Gastroesophageal sphincter (tissue), 3 donors: ENCODE measurements at regions not wholly inside any gene's neighbourhood (a gene's known extent, or its start where the extent isn't known, plus 50 kb on each side); places are given as distances from the start of the nearest gene placed in this dataset.

ENCODE experiments used
- CTCF ChIP-seq, 4 experiments: fragments of 200-600 bp in 2 of 4; fragments of 450-650 bp in 2 of 4; sonication (generic) in 1 of 4; IDR thresholded peaks; one replicate each; pipeline ENCODE4 v1.5.1; 2017 to 2019; ENCODE audit warnings: antibody characterized with exemption in 4 of 4, mild to moderate bottlenecking in 2 of 4, moderate library complexity in 2 of 4
- POLR2A ChIP-seq, 2 donors: fragments of 450-650 bp; IDR thresholded peaks; one replicate each; pipeline ENCODE4 v1.6.1; 2017; ENCODE audit warnings: antibody characterized with exemption in 2 of 2, mild to moderate bottlenecking in 2 of 2, moderate library complexity in 1 of 2

- TF ChIP-seq POLR2A (IDR thresholded peaks at IDR 0.05) = no peak
- TF ChIP-seq CTCF (IDR thresholded peaks at IDR 0.05) = no peak
Measured at GRCh38 chr10:3593611-3594010, 191.4 kb downstream of the KLF6 start.
